ENCODE measurements at regions not wholly inside any gene's neighbourhood (a gene's known extent, or its start where the extent isn't known, plus 50 kb on each side); places are given as distances from the start of the nearest gene placed in this dataset.

DNA sequence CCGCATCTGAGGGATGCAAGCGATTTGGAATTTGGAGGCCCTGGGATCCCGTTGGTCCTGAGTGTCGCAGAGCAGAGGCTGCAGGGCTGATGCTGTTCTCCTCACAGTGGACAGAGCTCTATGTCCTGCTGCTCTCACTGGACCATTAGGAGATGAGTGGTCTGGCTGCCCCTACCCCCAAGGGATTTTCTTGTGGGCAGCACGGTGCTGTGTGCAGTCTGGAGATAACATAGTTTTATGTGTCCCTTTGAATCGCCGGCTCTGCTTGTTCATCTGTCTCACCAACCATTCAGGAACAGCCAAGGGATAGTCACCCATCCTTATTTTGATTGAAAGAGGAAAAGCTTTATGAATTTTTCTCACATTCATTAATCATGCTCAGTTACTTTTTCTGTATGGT is 49.9 kb downstream of the CHRM3 start:
- DNase-seq (ENCODE audit: low read depth) = no peak

DNA sequence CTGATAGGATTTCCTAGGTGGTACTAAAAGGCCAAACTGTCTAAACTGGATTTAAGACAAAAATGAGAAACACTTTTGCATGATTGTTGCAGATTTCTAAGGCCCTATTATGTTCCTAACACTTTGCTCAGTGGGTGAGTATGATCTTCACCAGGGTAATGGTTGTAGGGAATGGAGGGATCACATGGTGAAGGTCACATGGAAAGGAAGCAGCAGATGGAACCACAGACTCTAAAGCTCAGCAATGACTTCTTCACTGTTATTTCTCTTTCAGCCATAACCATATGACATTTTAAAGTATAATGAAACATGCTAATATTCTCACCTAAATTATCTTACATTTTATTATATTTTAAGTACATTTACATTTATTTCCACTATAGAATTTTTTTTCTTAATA is 51.5 kb downstream of the CHRM3 start:
- no peak for DNase-seq (ENCODE audit: low read depth)

DNA sequence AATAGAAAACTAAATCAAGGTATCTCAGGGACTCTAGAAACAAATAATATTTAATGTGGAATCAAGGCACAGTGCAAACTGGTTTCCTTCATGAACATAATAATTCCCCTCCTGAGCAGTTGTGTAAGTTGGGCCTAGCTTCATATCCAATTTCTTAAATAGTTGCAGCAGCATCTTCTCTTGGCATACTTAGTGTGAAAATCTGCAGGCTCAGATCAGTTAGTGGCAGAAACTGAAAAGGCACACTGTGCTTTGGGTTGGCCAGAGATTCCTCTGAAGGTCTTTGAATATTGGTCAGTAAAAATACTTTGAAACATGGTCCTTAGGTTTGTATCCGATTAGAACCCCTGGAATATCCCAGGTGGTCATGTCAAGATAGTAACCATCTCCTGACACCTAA is 52.5 kb downstream of the CHRM3 start:
- no peak for DNase-seq (ENCODE audit: low read depth)

DNA sequence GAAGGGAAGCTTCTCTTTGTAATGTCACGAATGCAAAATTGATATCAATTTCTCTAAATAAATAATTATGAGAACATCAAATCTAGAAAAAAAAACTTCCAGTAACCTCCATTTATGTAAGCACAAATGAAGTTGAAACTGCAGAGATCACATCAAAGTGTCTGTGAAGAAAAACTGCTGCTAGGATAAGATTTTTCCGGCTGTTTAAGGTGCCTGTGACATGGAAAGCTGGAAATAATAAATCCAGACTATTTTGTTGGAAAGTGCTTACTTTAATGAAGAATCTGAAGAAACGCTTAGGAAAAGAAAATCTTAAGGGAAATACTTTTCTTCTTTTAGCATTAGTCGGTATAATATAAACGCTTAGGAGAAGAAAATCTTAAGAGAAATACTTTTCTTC is 57.0 kb downstream of the CHRM3 start:
- no peak for DNase-seq (ENCODE audit: low read depth)

DNA sequence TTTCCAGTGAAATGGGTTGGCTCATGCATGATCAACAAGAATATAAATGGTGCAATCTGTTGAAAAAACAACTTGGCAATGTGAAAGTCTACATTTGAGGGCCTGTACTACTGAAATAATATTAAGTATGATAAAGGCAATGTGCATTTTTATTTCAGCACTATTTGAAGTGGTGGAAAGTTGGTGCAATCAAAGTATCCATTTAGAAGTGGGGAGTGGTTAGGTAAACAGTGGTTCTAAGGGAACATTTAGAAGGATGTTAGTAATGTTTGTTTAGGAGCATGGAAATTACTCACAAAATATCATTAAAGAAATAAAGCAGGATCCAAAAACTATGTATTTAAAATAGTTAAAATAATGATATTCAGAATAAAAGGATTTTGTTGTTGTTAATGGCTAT is 60.2 kb downstream of the CHRM3 start:
- DNase-seq (ENCODE audit: low read depth) = no peak

DNA sequence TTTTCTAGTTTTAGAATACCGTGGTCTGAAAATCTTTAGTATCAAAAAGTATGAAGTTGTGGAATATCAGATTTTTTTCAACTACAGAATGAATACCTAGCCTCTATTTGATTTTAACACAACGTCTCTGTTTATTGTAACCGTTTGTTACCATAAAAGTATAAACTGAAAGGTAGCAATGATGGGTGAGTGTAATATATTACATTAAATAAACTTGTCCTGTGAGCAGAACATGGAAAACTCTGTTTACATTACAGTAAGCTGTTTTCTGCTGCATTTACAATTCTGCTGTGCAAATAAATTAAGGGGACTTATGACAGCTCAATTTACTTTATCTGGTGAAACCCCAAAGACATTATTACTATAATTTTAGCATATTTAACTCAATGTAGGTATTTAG is 62.5 kb downstream of the CHRM3 start:
- DNase-seq (ENCODE audit: low read depth) = no peak

DNA sequence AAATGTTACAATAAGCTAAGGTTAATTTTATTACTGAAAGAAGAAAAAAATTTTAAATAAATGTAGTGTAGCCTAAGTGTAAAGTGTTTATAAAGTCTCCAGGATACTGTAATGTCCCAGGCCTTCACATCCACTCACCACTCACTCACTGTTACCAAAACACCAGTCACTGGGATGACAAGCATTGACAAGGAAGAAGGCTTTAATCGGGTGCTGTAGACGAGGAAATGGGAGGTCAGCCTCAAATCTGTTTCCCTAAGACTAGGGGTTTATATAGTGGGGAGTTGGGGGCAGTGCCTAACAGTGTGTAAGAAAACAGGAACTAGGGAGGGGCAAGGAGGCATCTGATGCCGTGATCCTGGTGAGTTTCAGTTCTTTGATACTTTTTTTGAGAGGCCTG is 69.4 kb downstream of the CHRM3 start:
- DNase-seq (ENCODE audit: low read depth) = no peak

DNA sequence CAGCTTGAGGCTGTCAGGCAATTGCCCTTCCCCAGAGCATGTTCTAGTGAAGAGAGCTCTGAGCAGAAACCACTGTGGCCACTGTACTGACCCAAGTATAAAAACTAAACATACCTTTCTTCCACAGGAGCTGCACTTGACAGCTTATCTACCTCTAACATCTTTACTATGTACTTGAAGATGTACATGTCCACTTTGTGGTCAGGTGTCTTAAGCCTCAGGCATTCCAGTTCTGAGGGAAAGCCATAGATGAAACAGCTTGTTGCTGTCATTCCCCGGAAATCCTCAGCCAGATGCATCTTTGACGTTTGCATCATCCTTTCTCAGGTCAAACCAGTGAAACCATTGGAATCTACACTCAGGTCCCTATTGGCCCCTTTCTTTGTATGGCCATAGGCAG is 70.4 kb downstream of the CHRM3 start:
- no peak for DNase-seq (ENCODE audit: low read depth)

DNA sequence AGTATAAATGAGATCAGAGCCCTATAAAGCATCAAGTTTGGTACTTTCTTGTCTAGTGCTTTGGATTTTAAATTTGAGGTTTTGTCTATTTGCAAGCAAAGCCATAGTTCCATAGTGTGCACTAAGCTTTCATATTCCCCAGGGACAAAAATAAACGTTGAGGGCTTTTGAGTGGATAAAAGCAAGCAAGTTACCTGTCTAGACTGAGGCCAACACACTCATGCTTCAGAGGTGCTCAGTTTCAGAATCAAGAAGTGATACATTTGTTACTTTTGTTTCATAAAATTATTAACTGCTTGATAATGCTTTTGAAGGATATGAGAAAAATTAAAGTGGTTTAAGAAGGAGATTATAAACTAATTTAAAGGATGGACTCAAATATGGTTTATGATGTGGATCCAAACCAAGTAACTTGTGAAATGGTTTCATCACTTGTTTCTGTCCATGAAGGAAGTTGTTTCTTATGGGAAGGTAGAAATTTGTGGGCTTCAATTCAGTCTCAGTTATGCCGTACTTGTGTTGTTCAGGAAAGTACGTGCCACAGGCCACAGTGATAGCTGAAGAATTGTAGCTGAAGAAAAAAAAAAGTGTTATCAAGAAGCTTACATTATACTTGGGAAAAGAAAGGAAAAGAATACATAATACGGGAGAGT is 71.2 kb downstream of the CHRM3 start:
- DNase-seq (ENCODE audit: low read depth) = no peak

DNA sequence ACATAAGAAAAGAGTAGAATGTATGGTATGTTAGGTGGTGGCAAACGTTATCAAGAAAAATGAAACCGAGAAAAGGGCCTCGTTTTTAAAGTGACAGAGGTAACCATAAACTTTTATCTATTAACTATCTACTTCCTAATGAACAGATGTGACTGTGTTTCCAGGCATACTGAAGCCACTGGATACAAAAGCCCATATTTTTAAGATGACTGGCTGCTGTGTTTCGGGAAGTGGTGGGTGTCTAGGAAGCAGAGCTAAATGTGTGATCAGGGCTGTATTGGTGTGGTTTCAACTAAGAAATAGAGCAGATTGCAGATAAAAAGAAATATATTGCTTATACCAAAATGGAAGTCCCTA is 71.8 kb downstream of the CHRM3 start:
- DNase-seq (ENCODE audit: low read depth) = no peak

DNA sequence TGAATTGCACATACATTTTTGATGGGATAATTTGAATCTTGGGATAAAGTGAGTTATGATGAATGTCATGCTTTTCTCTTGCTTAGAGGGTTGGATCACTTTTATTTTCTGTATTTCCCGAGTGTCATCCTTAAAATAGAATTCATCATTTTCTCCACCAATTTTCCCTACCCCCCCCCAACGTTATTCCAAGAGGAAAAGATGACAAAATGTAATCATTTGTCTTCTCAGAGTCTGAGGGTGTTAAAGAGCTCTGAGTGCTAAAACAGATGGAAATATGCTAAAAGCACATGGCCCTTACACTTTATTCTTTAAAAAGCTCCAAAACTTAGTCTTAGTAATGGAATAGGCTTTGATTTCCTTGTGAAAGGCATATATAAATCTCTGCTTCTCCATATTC is 81.4 kb downstream of the CHRM3 start:
- no peak for DNase-seq (ENCODE audit: low read depth)

DNA sequence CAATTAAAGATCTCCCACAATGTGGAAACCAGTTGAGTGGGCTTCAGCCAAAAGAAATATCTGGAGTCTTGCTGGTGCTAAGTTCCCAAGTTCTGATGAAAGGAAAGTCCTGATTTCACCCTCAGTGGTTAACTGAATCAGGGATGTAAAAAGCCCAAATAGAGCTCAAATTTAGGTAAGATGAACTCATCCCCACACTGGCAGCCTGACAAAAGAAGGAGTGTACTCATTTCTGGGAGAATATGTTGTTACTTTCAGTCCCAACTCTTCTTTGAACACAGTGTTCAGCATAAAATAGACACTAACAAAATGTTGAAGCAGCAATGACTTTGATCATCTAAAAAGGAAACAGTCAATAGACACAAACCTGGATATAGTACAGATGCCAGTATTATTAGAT is 91.7 kb downstream of the CHRM3 start:
- DNase-seq (ENCODE audit: low read depth) = no peak

DNA sequence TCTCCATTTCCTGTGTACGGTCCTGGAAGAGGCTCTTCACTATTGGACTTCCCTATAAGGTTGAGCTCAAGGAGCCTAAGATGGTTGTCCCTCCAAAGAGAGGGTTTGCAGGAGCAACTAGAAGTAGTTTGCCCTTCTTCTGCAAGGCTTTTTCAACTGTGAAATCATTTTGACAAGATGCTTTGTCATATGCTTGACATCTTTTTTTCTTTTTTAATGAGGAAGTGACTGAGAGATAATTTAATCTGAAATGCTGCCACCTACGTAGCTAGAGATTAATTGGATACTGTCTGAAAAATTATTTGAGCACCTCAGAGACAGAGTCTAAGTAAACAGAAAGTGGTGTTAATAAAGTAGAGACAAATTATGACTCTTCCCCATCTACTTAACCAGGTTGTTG is 97.0 kb downstream of the CHRM3 start:
- no peak for DNase-seq (ENCODE audit: low read depth)

DNA sequence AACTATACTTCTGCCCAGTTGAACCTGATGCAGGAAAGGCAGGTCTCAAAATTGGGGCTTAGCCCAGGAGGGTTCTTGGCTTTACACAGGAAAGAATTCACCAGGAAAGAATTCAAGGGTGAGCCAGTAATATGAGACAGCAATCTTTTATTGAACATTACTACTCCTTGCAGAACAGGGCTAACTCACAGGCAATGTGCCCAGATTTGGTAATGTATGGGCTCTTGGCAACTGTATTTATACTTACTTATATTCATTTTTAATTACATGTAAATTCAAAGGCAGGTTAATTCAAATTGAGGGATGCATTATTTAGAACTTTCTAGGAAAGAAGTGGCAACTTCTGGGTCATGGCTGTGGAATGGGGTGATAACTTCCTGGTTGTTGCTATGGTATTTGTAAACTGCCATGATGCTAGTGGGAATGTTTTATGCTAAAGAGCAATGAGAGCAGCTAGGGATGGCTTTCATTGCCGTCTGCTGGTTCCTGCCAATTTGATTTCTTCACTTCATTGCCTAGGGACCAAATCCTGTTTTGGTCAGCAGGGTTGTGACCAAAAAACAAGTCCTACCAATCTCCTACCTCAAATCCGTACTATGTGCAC is 107.5 kb downstream of the CHRM3 start:
- DNase-seq (ENCODE audit: low read depth) = no peak

DNA sequence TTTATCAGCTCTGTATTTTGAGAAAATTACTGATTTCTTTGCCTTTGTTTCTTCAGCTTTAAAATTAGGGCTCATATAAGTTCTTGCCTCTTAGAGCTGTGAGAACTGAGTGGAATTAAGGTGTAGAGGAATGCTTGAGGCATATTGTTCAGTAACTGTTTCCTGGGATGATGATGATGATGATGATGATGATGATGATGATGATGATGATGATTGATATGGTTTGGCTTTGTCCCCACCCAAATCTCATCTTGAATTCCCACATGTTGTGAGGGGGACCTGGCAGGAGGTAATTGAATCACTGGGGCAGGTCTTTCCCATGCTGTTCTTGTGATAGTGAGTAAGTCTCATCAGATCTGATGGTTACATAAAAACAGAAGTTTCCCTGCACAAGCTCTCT is 118.7 kb downstream of the CHRM3 start:
- DNase-seq (ENCODE audit: low read depth) = no peak

DNA sequence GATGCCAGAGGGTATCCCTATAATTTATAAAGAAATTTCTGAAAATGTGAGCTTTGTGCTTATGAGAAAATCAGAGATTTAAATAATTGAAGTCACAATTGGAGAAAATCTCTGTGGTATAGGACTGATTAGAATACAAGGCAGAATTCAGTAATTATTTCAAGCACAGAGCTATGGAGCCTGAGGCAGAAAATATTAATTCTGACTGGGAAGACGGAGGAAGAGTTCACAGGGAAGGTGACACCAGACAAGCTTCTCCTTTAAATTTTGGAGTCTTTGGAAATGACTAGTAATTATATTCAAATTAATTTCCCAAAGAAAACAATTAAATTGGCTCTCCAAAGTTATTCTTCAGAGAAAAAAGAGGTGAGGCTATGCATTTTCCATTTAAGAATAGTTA is 121.5 kb downstream of the CHRM3 start:
- DNase-seq (ENCODE audit: low read depth) = no peak

DNA sequence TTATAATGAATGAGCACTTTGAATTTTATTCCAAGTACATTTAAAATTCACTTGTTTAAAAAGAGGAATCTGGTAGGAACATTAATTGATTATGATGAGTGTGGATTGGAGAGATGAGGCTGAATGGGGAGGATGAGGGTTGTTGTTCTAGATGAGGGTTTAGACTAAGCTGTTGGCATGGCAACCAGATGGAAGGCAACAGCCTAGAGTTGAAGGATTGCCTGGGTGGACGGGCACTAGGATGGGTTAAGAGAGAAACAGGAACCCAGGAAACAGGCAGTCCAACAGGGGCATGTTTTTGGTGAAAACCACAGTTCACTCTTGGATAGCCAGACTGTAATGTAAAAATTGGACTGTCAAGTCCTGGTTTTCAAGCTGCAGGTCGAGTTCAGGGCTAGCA is 125.5 kb downstream of the CHRM3 start:
- no peak for DNase-seq (ENCODE audit: low read depth)

DNA sequence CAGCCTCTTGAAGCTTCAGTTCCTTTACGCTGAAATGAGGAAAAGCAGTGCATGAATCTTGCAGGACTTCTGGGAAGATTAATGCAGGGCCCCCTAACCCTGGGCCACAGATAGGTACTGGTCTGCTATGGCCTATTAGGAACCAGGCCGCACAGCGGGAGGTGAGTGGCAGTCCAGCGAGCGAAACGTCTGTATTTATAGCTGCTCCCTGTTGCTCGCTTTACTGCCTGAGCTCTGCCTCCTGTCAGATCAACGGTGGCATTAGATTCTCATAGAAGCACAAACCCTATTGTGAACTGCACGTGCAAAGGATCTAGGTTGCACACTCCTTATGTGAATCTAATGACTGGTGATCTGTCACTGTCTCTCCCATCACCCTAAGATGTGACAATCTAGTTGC is 130.2 kb downstream of the CHRM3 start:
- DNase-seq (ENCODE audit: low read depth) = no peak

DNA sequence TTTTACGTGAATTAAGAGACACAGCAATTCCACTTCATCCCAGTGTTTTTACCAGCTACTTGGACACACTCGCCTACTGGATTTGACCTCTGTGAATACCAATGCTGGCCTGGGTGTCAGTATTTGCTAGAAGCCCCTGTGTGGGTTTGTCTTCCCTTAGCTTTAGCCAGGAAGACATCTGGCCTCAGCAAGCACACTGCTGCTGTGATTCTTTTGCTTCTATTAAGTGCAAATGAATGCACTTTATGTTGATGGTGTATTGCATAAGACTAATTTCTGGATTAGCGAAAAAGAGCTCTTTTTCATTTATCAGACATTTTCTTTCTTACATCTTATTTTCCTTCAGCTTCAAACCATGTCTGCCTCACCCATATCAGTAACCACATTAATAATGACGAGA is 140.0 kb downstream of the CHRM3 start:
- no peak for DNase-seq (ENCODE audit: low read depth)

DNA sequence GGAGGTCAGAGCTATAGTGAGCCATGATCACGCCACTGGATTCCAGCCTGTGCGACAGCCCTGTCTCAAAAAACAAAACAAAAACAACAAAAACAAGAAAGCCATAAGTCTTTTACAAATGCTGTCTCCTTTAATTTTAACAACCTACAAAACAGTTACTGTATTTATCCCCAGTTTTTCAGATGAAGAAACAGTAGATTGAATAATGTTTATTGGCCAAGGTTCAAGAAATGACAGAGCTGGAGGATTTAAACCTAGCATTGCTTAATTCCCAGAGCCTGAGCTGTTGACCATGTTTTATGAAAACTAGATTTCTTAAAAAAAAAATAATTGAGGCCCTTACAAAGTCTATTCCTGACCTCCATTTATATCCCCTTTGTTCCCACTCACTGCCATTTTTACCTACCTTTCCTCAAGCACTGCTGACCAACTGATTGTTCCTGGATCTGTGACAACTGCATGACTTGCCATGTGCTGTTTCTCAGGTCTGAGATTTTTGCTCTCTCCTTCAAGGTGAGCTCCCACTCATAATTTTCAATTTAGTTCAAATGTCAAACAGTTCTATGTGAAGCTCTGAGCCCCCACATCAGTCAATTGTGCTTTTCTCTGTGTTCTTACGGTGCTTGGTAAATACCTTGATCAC is 140.8 kb downstream of the CHRM3 start:
- no peak for DNase-seq (ENCODE audit: low read depth)

DNA sequence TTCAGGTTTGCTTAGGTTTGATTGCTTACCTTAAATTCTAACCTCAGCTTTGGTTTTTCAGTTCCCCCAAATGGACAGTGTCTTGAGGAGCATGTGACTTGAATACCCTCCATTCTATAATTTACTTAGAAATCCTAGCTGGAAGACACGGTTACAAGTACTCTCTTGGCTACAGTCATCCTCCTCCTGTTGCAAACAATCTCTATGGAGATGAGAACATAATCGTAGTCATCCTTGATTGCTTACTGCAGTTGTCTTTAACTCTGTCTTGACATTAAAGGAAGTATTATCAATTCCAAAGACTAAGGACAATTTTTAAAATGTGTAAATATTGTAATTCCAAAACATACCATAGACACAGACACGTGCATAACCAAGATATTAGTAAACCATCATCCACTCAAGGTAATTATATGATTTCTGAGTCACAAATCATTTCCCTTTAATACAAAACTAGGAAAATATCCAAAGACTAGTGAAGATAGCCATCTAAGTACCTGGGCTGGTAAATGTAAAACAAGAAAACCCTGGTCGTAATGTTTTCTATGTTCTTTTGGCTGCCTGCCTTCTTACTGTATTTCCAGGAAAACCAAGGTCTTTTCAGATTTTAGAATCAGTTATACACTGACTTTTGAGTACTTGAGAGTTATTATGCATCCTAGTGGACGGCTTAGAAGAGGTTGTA is 149.9 kb downstream of the CHRM3 start:
- DNase-seq (ENCODE audit: low read depth) = no peak

DNA sequence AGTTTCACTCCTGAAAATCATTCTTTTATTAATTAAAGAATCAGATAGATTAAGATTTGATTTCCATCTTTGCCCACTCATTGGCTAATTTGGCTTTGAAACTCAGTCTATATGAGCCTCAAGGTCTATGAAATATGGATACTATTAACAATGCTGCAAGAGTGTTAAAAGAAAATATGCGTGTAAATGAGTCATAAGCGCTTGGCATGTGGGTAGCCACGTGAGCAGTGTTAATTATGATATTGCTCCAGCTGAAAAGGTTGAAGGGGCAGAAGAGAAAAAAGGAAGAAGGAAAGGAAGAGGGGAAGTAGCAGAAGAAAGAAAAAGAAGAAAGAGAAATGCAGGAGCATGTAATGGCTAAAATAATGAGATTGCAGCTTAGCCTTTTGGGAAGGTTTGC is 151.4 kb downstream of the CHRM3 start:
- no peak for DNase-seq (ENCODE audit: low read depth)

Data from RPMI7951 (cell line).